ENCODE measurements at regions not wholly inside any gene's neighbourhood (a gene's known extent, or its start where the extent isn't known, plus 50 kb on each side); places are given as distances from the start of the nearest gene placed in this dataset.

DNA sequence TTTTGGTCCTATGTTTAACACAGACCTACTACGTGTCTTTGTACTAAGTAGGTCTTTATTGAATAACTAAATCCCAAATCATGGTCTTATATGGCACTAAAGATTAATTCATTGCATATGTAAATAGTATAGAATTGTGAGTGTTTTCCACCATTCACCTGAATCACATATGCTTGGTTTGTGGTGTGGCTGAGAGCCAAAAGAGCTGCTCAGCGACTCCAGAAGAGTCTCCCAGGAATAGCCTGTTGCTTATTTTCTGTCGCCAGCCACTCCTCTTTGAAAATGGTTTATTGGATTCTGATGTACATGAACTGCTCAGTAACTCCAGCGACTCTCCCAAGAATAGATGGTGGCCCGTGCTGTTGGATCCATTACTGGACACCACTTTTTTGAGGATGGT lies 184.5 kb downstream of the CLCN4 start:
- TF ChIP-seq POLR2A (IDR thresholded peaks at IDR 0.05; ENCODE audit: low read depth, low read length): no peak
- no peak for TF ChIP-seq POLR2AphosphoS5 (IDR thresholded peaks at IDR 0.05; ENCODE audit: low read depth, low read length)
- no peak for TF ChIP-seq TAF1 (IDR thresholded peaks at IDR 0.05; ENCODE audit: borderline replicate concordance, low read depth, low read length)

All from GM12892 (cell line).